Eye (tissue), 1 donor: ENCODE measurements at regions not wholly inside any gene's neighbourhood (a gene's known extent, or its start where the extent isn't known, plus 50 kb on each side); places are given as distances from the start of the nearest gene placed in this dataset.
"Not testable (repeated sequence)": the region's sequence is repeated elsewhere in the genome, so short reads cannot be mapped to it uniquely, and the experiment has no call there.

Experiments used
- DNase-seq: peaks from one replicate; pipeline ENCODE4 v3.0.0-alpha.2; 2015

DNA sequence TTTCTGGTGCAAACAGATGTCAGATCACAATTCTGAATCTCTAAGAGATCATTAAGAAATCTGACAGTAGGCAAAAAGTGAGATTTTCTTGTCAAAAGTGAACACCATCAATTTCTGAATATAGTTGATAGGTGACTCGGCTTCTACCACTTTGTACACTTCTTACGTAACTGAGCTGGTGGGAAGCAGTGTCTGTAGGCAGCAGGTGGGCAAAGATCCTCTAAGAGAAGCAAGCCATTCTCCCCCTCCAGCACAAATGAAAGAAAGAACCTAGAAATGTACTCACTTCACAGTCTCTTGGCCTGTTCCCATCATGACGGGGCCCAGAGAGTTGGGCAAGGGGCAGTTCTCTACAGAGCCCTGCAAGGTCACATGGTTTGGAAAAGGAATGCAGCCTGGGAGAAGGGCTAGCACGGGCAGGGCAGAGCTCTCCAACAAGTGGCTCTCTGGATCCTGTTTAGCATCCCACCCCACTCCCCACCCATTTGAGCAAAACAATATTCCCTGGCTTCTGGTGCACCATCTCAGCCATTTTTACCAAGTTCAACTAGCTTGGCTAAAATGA, 412.6 kb downstream of the LTN1 start:
- no peak for DNase-seq

DNA sequence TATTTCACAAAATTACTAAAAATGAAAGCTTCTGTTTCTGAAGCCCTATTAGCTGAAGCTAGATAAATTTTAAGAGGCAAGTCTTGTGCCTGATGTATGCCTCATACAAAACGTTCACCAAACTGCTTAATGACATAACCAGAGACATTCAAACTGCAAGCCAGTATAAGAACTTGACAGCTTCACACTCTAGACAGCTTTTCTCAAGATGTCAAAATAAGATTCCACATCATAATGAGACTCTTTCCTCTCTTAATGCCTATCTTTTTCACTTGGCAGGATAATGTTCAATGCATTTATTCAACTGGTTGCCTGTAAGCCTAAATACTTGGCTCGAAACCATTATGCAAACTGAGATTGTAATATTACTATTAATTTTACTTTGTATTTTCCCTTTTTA, 424.0 kb downstream of the LTN1 start:
- no peak for DNase-seq

DNA sequence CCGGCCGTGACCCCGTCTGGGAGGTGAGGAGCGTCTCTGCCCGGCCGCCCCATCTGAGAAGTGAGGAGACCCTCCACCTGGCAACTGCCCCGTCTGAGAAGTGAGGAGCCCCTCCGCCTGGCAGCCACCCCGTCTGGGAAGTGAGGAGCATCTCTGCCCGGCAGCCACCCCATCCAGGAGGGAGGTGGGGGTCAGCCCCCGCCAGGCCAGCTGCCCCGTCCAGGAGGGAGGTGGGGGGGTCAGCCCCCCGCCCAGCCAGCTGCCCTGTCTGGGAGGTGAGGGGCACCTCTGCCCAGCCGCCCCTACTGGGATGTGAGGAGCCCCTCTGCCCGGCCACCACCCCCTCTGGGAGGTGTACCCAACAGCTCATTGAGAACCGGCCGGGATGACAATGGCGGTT, 428.7 kb downstream of the LTN1 start:
- DNase-seq: not testable (repeated sequence)

DNA sequence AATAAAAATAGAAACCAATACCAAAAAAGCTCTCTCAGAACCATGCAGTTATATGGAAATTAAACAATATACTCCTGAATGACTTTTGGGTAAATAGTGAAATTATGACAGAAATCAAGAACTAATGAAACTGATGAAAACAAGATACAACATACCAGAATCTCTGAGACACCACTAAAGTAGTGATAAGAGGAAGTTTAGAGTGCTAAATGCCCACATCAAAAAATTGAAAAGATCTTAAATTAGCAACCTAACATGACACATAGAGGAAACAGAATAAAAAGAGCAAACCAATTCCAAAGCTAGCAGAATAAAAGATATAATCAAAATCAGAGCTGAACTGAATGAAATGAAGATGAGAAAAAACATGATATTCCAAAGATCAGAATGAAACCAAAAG, 430.9 kb downstream of the LTN1 start:
- no peak for DNase-seq

DNA sequence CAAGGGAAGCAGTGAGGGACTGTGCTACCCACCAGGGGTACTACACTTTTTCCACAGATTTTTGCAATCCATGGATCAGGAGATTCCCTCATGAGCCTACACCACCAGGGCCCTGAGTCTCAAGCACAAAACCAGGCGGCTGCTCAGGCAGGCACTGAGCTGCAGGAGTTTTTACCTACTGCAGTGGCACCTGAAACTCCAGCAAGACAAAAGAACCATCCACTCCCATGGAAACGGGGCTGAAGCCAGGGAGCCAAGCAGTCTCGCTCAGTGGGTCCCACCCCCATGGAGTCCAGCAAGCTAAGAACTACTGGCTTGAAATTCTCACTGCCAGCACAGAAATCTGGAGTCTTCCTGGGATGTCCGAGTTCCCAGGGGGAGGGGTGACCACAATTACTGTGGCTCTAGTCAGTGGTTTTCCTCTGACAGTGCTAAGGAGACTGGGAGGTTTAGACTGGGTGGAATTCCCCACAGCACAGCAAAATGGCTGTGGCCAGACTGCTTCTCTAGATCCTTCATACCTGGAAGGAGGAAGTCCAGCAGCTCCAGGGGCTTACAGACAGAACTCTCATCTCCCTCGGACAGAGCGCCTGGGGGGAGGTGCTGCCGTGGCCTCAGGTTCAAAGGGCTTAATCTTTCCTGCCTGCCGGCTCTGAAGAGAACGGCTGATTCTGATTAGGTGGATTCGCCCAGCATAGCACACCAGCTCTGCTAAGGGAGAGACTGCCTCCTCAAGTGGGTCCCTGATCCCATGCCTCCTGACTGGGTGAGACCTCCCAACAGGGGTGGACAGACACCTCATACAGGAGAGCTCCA, 437.8 kb downstream of the LTN1 start:
- DNase-seq: no peak

DNA sequence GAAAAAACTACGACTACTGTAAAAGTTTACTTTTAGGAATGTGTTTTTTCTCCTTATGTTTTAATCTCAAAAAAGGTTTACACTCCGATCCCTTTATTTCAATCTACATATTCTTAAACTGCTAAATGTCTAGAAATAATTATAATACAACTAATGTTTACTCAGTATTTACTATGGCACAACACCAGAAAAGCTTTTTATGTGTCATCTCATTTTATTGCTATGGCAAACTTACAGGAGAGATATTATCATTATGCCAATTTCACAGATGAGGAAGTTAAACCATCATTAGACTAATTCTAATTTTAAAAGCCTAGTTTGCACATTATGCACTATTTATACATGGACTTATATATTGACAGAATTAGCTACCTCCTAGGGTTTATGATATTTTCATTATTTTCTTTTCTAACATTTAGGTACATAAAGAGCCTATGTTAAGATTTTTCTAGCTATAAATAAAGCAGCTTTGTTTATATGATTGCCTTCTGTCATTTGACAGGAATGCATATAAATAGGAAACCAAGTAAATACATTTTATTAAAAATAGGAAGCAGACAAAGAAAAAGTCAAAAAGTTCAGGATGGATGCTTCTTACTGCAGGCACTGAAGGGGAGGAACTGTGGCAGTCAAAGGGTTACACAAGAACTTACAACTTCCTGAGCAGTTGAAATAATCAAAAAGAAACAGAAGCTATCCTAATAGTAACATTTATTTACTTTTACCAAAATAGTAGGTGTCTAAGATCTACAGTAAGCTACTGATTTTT, 442.4 kb downstream of the LTN1 start:
- no peak for DNase-seq

DNA sequence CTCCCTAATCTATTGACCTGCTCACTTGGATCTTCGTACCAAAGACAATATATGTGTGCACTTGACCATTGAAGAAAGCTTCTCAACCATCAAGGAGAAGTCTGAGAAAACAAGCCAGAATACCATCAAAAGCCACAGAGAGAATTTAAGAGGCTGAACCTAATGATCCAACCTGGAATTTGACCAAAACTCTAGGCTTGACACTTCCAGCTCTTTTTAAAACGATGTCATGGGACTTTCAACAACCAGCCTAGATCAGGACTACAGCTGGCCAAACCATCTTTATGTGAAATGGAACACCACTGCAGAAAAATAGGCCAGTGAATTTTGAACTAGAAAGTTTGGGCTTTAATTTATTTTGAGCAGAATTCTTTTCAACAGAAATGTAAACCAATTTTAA, 444.4 kb downstream of the LTN1 start:
- no peak for DNase-seq

DNA sequence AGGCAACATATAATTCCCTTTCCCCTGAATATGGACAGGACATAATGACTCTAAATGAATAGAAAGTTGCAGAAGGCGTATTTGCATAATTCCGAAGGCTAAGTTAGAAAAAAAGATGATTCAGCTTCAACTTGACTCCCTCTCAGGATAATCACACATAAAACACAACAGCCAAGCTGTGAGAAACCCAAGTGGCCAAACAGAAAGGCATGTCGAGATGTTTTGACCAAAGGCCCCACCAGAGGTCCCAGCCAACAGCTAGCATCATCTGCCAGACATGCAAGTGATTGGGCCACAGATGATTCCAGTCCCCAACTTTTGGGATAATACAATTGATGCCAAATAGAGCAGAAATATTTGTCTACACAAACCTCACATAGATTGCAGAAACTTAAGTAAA, 444.9 kb downstream of the LTN1 start:
- no peak for DNase-seq

DNA sequence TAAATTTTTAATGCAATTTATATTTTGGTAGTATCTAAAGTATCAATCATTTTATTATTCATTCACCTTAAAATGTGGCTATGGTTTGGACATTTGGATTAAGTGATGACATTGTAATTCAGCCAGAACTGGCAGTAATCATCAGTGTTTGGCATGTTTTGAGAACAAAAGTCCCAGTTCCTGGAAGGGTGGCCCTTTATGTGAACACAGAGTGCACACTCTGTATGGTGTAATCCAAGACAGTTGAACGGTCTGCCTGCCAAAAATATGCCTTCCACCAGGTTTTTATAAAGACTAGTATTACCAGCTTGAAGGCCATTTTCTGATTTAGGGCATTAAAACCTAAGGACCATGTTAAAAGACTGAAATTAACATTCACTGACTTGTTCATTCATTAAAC, 448.7 kb downstream of the LTN1 start:
- DNase-seq: no peak

DNA sequence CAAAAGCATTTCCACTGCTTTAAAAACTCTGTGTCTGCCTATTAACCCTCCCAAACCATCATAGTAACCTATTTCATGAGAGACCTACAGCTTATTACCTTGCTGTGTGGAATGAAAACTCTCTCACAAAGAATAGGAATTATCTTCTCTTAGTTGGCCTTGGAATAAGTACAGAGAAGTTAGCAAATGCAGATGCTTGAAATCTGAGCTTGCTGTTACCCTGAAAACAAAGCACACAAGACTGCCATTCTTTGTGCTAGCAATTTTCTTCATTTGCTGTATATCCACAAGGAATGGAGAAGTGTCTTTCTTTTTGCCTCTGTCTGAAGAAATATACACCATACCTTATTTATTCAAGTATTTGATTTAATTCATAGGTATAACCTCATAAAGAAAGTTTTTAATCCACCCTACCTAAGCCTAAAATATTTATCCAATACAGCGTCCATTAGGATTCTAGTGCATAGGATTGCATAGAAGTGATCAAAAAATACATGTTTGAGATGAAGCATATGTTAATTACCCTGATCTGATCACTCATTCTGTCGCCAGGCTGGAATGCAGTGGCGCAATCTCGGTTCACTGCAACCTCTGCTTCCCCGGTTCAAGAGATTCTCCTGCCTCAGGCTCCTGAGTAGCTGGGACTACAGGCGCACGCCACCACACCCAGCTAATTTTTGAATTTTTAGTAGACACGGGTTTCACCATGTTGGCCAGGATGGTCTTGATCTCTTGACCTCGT, 451.1 kb downstream of the LTN1 start:
- DNase-seq: no peak

DNA sequence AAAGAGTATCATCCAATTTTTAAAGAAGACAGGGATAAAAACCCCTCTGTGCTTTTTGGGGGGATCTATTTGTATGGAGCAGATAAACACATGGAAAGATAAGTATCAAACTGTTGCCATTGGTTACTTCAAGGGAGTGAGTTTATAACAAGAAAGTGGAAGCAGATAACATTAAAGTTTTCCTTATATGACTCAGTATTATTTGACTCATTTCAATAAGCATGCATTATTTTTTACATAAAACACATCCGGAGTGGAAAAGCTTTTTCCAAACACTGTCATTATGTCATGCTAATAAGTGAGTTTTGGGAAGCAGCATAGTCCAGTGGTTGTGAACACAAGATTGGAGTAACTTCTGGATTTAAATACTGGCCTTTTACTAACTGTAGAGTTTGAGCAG, 452.2 kb downstream of the LTN1 start:
- no peak for DNase-seq

DNA sequence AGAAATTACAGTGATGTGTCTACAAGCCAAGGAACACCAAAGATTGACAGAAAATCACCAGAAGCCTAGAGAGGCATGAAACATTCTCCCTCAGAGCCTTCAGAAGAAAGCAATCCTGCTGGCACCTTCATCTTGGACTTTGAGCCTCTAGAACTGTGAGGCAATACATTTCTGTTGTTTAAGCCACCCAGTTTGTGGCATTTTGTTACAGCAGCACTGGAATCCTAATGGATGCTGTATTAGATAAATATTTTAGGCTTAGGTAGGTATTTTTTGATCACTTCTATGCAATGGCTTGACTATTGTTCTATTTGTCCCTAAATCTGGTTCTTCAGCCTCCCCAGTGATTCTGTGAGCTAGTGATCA, 453.1 kb downstream of the LTN1 start:
- DNase-seq: no peak

DNA sequence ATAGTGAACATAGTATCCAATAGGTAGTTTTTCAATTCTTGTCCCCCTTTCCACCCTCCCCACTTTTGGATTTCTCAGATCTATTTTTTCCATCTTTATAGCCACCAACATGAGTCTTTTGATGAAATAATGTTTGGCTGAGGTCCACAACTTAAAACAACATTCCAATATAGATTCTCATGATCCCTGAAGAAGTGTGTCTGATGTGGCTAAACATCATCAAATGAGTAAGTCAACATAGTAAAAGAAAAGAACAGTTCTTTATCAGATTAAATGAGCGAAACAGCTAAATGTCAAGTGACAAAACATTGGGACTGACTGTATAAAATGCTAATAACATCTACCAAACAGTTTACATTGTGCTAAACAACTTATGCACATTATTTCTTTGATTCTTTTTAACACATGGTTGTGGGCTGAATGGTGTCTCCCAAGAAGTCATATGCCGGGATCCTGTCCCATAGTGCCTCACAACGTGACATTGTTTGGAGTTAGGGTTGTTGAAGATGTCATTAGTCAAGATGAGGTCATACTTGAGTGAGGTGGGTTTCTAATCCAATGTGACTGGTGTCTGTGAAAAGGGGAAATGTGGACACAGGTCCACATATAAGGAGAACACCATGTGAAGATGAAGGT, 453.6 kb downstream of the LTN1 start:
- no peak for DNase-seq

DNA sequence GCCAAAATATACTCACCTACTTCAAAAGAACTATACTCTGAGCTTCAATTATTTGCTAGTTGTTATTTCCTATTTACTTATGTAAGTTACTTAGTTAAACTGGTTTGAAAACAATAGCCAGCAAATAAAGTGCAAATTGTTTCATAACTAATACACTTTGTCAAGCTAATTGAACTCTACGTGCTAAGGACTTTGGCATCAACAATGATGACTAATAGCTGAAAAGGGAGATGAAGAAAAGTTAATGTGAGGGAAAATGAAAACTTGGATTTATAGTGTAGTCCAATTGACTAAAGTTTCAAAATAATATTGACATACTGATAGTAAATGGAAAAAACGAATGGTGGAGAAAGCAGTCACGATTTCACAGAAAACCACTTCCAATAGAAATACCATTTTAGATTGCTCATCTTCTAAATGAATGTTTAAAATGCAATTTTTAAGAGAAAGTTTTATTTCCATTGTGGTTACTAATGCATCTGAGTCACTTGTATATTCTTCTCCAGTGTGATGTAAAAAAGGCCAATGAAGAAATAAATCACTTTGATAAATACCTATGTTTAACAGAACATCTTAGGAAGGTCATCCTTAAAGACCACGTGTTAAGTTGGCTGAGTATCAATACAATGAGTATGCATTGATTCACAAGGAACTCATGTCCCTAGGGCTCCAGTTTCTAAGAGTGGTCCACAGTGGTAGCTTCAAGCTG, 455.2 kb downstream of the LTN1 start:
- peak; percentile 10 for DNase-seq

DNA sequence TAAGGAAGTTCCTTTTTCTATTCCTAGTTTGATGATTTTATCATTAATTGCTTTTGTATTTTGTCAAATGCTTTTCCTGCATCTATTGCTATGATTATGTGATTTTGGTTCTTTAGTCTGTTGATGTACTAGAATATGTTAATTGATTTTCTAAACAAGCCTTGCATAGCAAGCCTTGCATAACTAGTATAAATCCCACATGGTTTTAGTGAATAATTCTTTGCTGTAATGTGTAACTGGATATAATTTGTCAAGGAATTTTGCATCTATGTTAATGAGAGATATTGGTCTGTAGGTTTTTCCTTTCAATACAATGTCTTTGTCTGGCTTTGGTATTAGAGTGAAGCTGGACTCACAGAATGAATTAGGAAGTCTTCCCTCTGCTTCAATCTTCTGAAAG, 460.2 kb downstream of the LTN1 start:
- no peak for DNase-seq

DNA sequence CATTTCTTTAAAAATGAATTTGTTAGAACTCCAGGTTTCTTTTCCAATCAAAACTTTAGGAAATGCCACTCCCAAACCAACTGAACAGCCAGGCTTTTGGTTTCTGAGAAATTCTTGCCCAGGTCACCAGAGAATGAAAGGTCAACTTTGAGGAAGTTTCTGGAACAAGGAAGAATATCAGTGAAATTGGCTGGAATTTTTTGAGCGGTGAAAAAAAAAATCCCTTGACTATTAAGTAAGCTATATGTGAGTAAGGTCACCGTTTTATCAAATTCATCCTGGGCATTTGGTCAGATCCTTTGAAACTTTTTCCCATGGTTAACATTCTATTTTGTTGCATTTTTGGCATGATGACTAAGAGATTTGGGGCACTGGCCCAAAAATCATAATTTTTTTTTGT, 469.3 kb downstream of the LTN1 start:
- DNase-seq: no peak

DNA sequence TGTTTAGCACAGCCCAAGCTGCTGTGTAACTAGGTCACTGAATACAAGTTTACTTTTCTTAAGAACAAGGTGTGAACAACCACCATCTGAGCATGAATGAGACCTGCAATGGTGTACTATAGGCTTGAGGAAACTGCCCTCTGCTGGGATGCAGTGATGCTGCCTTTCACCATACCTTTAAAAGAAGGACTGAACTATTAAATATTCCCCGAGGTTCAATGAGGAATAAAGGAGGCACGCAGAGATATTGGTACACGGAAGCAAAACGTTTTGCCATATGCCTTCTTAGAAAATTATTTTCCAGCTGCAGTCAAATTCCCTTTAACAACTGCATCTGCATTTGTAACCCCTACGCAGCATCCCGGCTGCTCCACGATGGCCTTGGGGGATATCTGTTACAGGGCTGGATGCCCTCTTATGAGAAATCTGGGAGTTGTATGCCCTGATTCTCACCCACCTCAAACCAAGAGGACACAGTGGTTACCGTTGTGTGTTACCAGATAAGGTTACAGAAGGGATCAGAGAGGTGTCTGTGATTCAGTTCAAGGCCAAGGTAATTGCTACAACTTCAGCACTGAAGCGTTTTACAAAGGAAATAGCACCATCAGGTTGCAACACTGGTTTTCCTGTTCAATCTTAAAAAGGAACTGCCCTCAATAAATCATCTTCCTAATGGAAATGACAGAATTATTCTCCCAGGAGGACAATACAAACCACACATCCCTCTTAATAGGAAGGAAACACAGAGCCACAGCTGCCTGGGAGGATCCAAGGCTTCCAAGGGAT, 470.5 kb downstream of the LTN1 start:
- DNase-seq: peak; percentile 56

DNA sequence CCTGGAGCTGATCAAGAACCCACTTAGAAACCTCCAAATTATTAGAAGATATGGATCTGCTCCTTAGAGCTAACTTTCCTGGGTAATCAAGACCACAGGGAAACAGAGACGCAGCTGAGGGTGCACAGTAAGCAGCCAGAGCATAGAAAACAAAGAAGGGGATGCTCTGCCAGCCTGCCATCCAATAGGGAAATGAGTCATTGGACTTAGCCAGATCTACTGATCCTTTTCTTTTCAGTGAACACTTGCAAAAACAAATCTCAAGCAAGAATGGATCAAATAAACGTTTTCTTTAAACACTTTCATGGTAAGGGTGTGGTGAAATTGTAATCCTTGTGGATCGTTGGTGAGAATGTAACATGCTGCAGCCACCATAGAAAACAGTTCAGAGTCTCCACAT, 474.0 kb downstream of the LTN1 start:
- DNase-seq: no peak

DNA sequence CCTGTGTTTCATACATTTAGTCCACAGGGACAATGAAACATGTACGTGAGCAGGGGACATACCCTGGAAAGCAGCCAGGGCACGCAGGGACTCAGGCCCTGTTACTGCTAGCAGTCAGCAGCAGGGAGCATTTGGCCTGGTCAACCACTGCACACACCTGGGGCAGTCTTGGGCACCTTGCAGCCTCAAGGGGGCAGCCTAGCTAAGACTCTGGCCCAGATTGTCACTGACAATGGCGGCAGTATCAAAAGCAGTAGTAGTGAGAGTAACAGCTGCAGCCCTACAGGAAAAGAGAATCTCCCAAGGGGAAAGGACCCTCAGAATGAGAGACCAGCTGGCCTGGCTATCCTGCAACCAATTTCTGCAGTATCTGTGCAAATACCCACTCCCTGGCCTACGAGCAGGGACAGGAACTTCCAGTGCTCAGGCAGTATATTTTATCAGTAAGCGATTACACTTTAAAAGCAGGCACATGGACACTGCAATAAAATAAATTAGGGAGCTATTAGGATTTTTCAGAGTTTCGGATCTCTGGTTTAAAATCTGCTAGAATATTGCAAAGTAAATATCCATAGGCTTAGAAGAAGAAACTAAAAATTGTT, 475.6 kb downstream of the LTN1 start:
- peak; percentile 63 for DNase-seq

DNA sequence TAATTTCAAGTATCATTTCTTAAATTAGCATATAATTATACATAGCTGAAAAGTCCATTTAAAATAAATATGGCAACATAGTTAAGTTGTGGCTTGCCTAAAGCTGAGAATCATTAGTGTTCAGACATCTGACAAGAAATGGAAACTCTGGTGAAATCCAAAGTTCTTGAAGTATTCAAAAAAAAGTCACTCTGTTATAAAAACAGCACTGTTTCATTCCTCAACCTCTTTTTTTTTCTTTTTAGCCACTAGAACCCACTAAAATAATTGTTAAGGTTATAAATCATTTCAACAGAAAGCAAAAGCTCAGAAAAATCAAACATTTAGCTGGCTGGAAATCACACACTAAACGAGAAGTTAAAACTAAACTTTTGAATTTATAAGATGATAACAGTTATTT, 476.7 kb downstream of the LTN1 start:
- no peak for DNase-seq

DNA sequence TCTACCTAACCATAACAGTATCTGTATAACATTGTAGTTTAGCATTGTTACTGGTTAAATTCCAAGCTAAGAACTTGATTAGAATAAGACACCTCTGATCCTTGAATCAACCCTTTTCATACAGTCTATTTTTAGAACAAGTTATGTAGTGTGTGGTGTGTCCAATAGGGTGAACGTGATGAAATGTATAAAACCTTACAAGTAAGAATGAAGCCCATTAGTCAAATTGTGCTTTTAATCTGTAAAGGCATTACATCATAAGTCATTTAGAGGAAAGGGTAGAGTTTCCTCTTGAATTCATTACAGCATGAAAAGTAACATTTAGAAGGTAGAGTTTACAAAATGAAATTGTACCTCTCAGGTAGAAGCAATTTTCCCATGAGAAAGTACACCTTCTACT, 479.2 kb downstream of the LTN1 start:
- no peak for DNase-seq
